ENCODE measurements at regions not wholly inside any gene's neighbourhood (a gene's known extent, or its start where the extent isn't known, plus 50 kb on each side); places are given as distances from the start of the nearest gene placed in this dataset.

GRCh38 chr18:28425886-28426285 is 249.0 kb upstream of the CDH2 start:
- TF ChIP-seq CREB1 (IDR thresholded peaks at IDR 0.05; ENCODE audit: low read depth) (no peak), CBFB (IDR thresholded peaks at IDR 0.05; ENCODE audit: low read depth) (no peak), ATF2 (IDR thresholded peaks at IDR 0.05; ENCODE audit: low read length) (no peak), ZZZ3 (IDR thresholded peaks at IDR 0.05; ENCODE audit: control insufficient read depth, insufficient read length, low read depth) (no peak), MEF2A (IDR thresholded peaks at IDR 0.05; ENCODE audit: insufficient read depth, low read depth, low read length) (no peak), NFYB (IDR thresholded peaks at IDR 0.05; ENCODE audit: insufficient read depth, low read depth, low read length) (no peak), TCF3 (IDR thresholded peaks at IDR 0.05; ENCODE audit: borderline replicate concordance, insufficient read depth, low read depth, low read length) (no peak), MYB (IDR thresholded peaks at IDR 0.05; ENCODE audit: borderline replicate concordance, low read depth, low read length) (no peak)
- Histone ChIP-seq H3K4me1 (ENCODE audit: control insufficient read depth, insufficient read depth, low read length) (no peaks in the 10 kb centered on the region), H3K36me3 (ENCODE audit: control insufficient read depth in 2 of 2, insufficient read depth in 2 of 2, low read length in 1 of 2) (no peaks in the 10 kb centered on the region), H3K27ac (ENCODE audit: control insufficient read depth, insufficient read depth) (no peak overlapping the region), H3K4me2 (ENCODE audit: control insufficient read depth, insufficient read depth) (no peak overlapping the region), H3K9me3 (replicated peaks; ENCODE audit: control insufficient read depth, insufficient read depth, low read length) (no peaks in the 10 kb centered on the region; the same call in 2 of the 3 replicates), H3K9ac (ENCODE audit: control insufficient read depth, insufficient read depth, low read length) (no peak overlapping the region), H4K20me1 (ENCODE audit: control insufficient read depth, insufficient read depth) (no peaks in the 10 kb centered on the region), H3K27me3 (replicated peaks in 1 of 2; ENCODE audit: control insufficient read depth in 2 of 2, insufficient read depth in 2 of 2, low read length in 1 of 2) (no peaks in the 10 kb centered on the region), H2AFZ (ENCODE audit: control insufficient read depth, low read depth, low read length) (no peak overlapping the region), H3K4me3 (no peak overlapping the region), H3K79me2 (ENCODE audit: control insufficient read depth, insufficient read depth, low read length) (no peaks in the 10 kb centered on the region)
- intact Hi-C loops (cut with micrococcal nuclease; ENCODE audit: unreplicated experiment): no loop called here
- RAD21 ChIA-PET (ENCODE audit: unreplicated experiment): no interaction called here
- WGBS (ENCODE audit: insufficient coverage, insufficient replicate concordance, low lambda C conversion rate, missing lambda C conversion rate): 19% methylated on average over 5 of the region's 5 CpGs
- SMC1A ChIA-PET (ENCODE audit: uncharacterized antibody, unreplicated experiment): no interaction called here
- ATAC-seq (no peak), DNase-seq (ENCODE audit: low read depth, low spot score) (no peak), FAIRE-seq (no peak)
- no TSS peak for BruUV-seq (replicated peaks)
- in situ Hi-C loops (cut with MboI): no loop called here
- CTCF ChIA-PET: interaction anchor here (0.8 kb wide), 1 partner anchor 44 kb away, joined by 3 read pairs; no protein-coding TSS in a partner anchor
- POLR2A ChIA-PET: no interaction called here
